HK-2 (cell line): ENCODE measurements at regions not wholly inside any gene's neighbourhood (a gene's known extent, or its start where the extent isn't known, plus 50 kb on each side); places are given as distances from the start of the nearest gene placed in this dataset.
"Not testable (repeated sequence)": the region's sequence is repeated elsewhere in the genome, so short reads cannot be mapped to it uniquely, and the experiment has no call there.

Experiments
- DNase-seq: peaks from one replicate; pipeline ENCODE4 v3.0.0-alpha.2; 2018; ENCODE audit not compliant: unreplicated experiment

GRCh38 chr16:46519063-46519462, 102.1 kb downstream of the SHCBP1 start:
- DNase-seq = no peak

GRCh38 chr16:46496701-46497100, 124.5 kb downstream of the SHCBP1 start:
- no peak for DNase-seq

- DNase-seq = no peak
Observed at GRCh38 chr16:46482895-46483294, 138.3 kb downstream of the SHCBP1 start.

GRCh38 chr16:46466239-46466638, 154.9 kb downstream of the SHCBP1 start:
- DNase-seq = no peak

- DNase-seq = not testable (repeated sequence)
Observed at GRCh38 chr16:46454801-46455200, 166.4 kb downstream of the SHCBP1 start.

GRCh38 chr16:46428108-46429061, 192.8 kb downstream of the SHCBP1 start:
- no peak for DNase-seq

GRCh38 chr16:46427340-46428107, 193.7 kb downstream of the SHCBP1 start:
- DNase-seq = no peak

GRCh38 chr16:46426336-46426735, 194.8 kb downstream of the SHCBP1 start:
- no peak for DNase-seq

- DNase-seq = no peak
Observed at GRCh38 chr16:46404028-46404427, 217.2 kb downstream of the SHCBP1 start.

- not testable (repeated sequence) for DNase-seq
Observed at GRCh38 chr16:46398559-46398958, 222.6 kb downstream of the SHCBP1 start.

- not testable (repeated sequence) for DNase-seq
Observed at GRCh38 chr16:46396883-46397270, 224.3 kb downstream of the SHCBP1 start.

GRCh38 chr16:46396131-46396882, 224.9 kb downstream of the SHCBP1 start:
- DNase-seq = not testable (repeated sequence)

- DNase-seq = not testable (repeated sequence)
Observed at GRCh38 chr16:46395391-46395921, 225.7 kb downstream of the SHCBP1 start.

- not testable (repeated sequence) for DNase-seq
Observed at GRCh38 chr16:46394963-46395362, 226.2 kb downstream of the SHCBP1 start.

- DNase-seq = not testable (repeated sequence)
Observed at GRCh38 chr16:46394149-46394548, 227.0 kb downstream of the SHCBP1 start.

- DNase-seq = not testable (repeated sequence)
Observed at GRCh38 chr16:46392930-46393722, 228.1 kb downstream of the SHCBP1 start.

- not testable (repeated sequence) for DNase-seq
Observed at GRCh38 chr16:46390660-46391462, 230.3 kb downstream of the SHCBP1 start.

- DNase-seq = not testable (repeated sequence)
Observed at GRCh38 chr16:46389561-46390041, 231.6 kb downstream of the SHCBP1 start.

GRCh38 chr16:46388939-46389491, 232.2 kb downstream of the SHCBP1 start:
- DNase-seq = not testable (repeated sequence)
